Dendritic cell treated with granulocyte-macrophage colony-stimulating factor and Interleukin-4, amounts not matched to agents 40 ng/mL and 50 ng/mL, for 4 days (primary cell): ENCODE measurements at regions not wholly inside any gene's neighbourhood (a gene's known extent, or its start where the extent isn't known, plus 50 kb on each side); places are given as distances from the start of the nearest gene placed in this dataset.
"Not testable (repeated sequence)": the region's sequence is repeated elsewhere in the genome, so short reads cannot be mapped to it uniquely, and the experiment has no call there.

Experiments
- H3K27ac Mint-ChIP-seq: one replicate; pipeline ENCODE4 v1.8.0; 2022; ENCODE audit warnings: mild to moderate bottlenecking, mixed read lengths
- H3K27me3 Mint-ChIP-seq: one replicate; pipeline ENCODE4 v1.8.0; 2022; ENCODE audit warnings: mild to moderate bottlenecking, mixed read lengths
- H3K36me3 Mint-ChIP-seq: one replicate; pipeline ENCODE4 v1.8.0; 2022; ENCODE audit warnings: low read depth, mixed read lengths
- H3K4me1 Mint-ChIP-seq: one replicate; pipeline ENCODE4 v1.8.0; 2022; ENCODE audit warnings: low read depth, mixed read lengths
- H3K4me3 Mint-ChIP-seq: one replicate; pipeline ENCODE4 v1.8.0; 2022; ENCODE audit warnings: mild to moderate bottlenecking, moderate library complexity, mixed read lengths
- H3K9me3 Mint-ChIP-seq: one replicate; pipeline ENCODE4 v1.8.0; 2022; ENCODE audit warnings: mixed read lengths
- intact Hi-C: fragments of 100-400 bp; cut with micrococcal nuclease; formaldehyde crosslinking; loops from one replicate; pipeline ENCODE4 v1.15.0; 2022

GRCh38 chr2:21782866-21783265 is 659.1 kb downstream of the TDRD15 start:
- intact Hi-C loops = no loop called here
- H3K36me3 Mint-ChIP-seq = no peaks in the 10 kb centered on the region
- H3K27ac Mint-ChIP-seq = no peak overlapping the region
- H3K4me1 Mint-ChIP-seq = no peaks in the 10 kb centered on the region
- H3K9me3 Mint-ChIP-seq = no peaks in the 10 kb centered on the region
- H3K4me3 Mint-ChIP-seq = no peak overlapping the region
- H3K27me3 Mint-ChIP-seq = no peaks in the 10 kb centered on the region

- no peak overlapping the region for H3K4me3 Mint-ChIP-seq
- H3K4me1 Mint-ChIP-seq = no peaks in the 10 kb centered on the region
- no peaks in the 10 kb centered on the region for H3K27me3 Mint-ChIP-seq
- intact Hi-C loops = no loop called here
- no peak overlapping the region for H3K27ac Mint-ChIP-seq
- no peaks in the 10 kb centered on the region for H3K9me3 Mint-ChIP-seq
- no peaks in the 10 kb centered on the region for H3K36me3 Mint-ChIP-seq
Measured at GRCh38 chr2:21787941-21788340, 664.2 kb downstream of the TDRD15 start.

- H3K36me3 Mint-ChIP-seq, H3K9me3 Mint-ChIP-seq, H3K4me1 Mint-ChIP-seq, H3K27ac Mint-ChIP-seq, H3K4me3 Mint-ChIP-seq, H3K27me3 Mint-ChIP-seq, intact Hi-C loops: not testable (repeated sequence)
Measured at GRCh38 chr2:21790311-21790710, 666.5 kb downstream of the TDRD15 start.

GRCh38 chr2:21792571-21792970 is 668.8 kb downstream of the TDRD15 start:
- no peak overlapping the region for H3K4me3 Mint-ChIP-seq
- H3K27ac Mint-ChIP-seq = no peak overlapping the region
- H3K36me3 Mint-ChIP-seq = no peaks in the 10 kb centered on the region
- intact Hi-C loops = no loop called here
- H3K9me3 Mint-ChIP-seq = no peaks in the 10 kb centered on the region
- no peaks in the 10 kb centered on the region for H3K27me3 Mint-ChIP-seq
- no peaks in the 10 kb centered on the region for H3K4me1 Mint-ChIP-seq

GRCh38 chr2:21793461-21793860 is 669.7 kb downstream of the TDRD15 start:
- H3K27me3 Mint-ChIP-seq = no peaks in the 10 kb centered on the region
- intact Hi-C loops = no loop called here
- H3K9me3 Mint-ChIP-seq = no peaks in the 10 kb centered on the region
- H3K27ac Mint-ChIP-seq = no peak overlapping the region
- H3K4me3 Mint-ChIP-seq = no peak overlapping the region
- H3K4me1 Mint-ChIP-seq = no peaks in the 10 kb centered on the region
- no peaks in the 10 kb centered on the region for H3K36me3 Mint-ChIP-seq

- H3K4me3 Mint-ChIP-seq = no peak overlapping the region
- H3K9me3 Mint-ChIP-seq = no peaks in the 10 kb centered on the region
- no peak overlapping the region for H3K27ac Mint-ChIP-seq
- H3K27me3 Mint-ChIP-seq = no peaks in the 10 kb centered on the region
- H3K4me1 Mint-ChIP-seq = no peaks in the 10 kb centered on the region
- intact Hi-C loops = no loop called here
- H3K36me3 Mint-ChIP-seq = no peaks in the 10 kb centered on the region
Measured at GRCh38 chr2:21794611-21795010, 670.8 kb downstream of the TDRD15 start.

GRCh38 chr2:21800356-21800755 is 676.6 kb downstream of the TDRD15 start:
- Mint-ChIP-seq H3K9me3 (no peaks in the 10 kb centered on the region), H3K4me3 (no peak overlapping the region), H3K27ac (no peak overlapping the region), H3K27me3 (no peaks in the 10 kb centered on the region), H3K36me3 (no peaks in the 10 kb centered on the region), H3K4me1 (no peaks in the 10 kb centered on the region)
- intact Hi-C loops = no loop called here

GRCh38 chr2:21803550-21803949 is 679.8 kb downstream of the TDRD15 start:
- H3K27ac Mint-ChIP-seq = no peak overlapping the region

GRCh38 chr2:21804151-21804550 is 680.4 kb downstream of the TDRD15 start:
- no peaks in the 10 kb centered on the region for H3K4me1 Mint-ChIP-seq
- H3K36me3 Mint-ChIP-seq = no peaks in the 10 kb centered on the region
- intact Hi-C loops = no loop called here
- no peaks in the 10 kb centered on the region for H3K9me3 Mint-ChIP-seq
- no peak overlapping the region for H3K27ac Mint-ChIP-seq
- no peaks in the 10 kb centered on the region for H3K27me3 Mint-ChIP-seq
- H3K4me3 Mint-ChIP-seq = no peak overlapping the region

More at GRCh38 chr2:21803550-21803949, 679.8 kb downstream of the TDRD15 start:
- H3K9me3 Mint-ChIP-seq = no peaks in the 10 kb centered on the region
- intact Hi-C loops = no loop called here
- no peaks in the 10 kb centered on the region for H3K4me1 Mint-ChIP-seq
- H3K4me3 Mint-ChIP-seq = no peak overlapping the region
- H3K36me3 Mint-ChIP-seq = no peaks in the 10 kb centered on the region
- no peaks in the 10 kb centered on the region for H3K27me3 Mint-ChIP-seq

- H3K4me3 Mint-ChIP-seq = no peak overlapping the region
- no peak overlapping the region for H3K27ac Mint-ChIP-seq
- H3K9me3 Mint-ChIP-seq = no peaks in the 10 kb centered on the region
- intact Hi-C loops = no loop called here
- H3K27me3 Mint-ChIP-seq = no peaks in the 10 kb centered on the region
- no peaks in the 10 kb centered on the region for H3K4me1 Mint-ChIP-seq
- H3K36me3 Mint-ChIP-seq = no peaks in the 10 kb centered on the region
Measured at GRCh38 chr2:21811541-21811940, 687.8 kb downstream of the TDRD15 start.

- H3K4me3 Mint-ChIP-seq = no peak overlapping the region
- no peaks in the 10 kb centered on the region for H3K9me3 Mint-ChIP-seq
Measured at GRCh38 chr2:21812766-21813165, 689.0 kb downstream of the TDRD15 start.

GRCh38 chr2:21814588-21815149 is 690.9 kb downstream of the TDRD15 start:
- intact Hi-C loops = no loop called here
- Mint-ChIP-seq H3K4me1 (no peaks in the 10 kb centered on the region), H3K4me3 (no peak overlapping the region), H3K27me3 (no peaks in the 10 kb centered on the region), H3K36me3 (no peaks in the 10 kb centered on the region), H3K9me3 (peaks cover 9% of the 10 kb centered on the region), H3K27ac (no peak overlapping the region)

More at GRCh38 chr2:21812766-21813165, 689.0 kb downstream of the TDRD15 start:
- intact Hi-C loops = no loop called here
- Mint-ChIP-seq H3K4me1 (no peaks in the 10 kb centered on the region), H3K36me3 (no peaks in the 10 kb centered on the region), H3K27ac (no peak overlapping the region), H3K27me3 (no peaks in the 10 kb centered on the region)

GRCh38 chr2:21818212-21818795 is 694.5 kb downstream of the TDRD15 start:
- intact Hi-C loops = no loop called here
- peaks cover 9% of the 10 kb centered on the region for H3K9me3 Mint-ChIP-seq
- no peaks in the 10 kb centered on the region for H3K4me1 Mint-ChIP-seq
- H3K4me3 Mint-ChIP-seq = no peak overlapping the region
- H3K27ac Mint-ChIP-seq = no peak overlapping the region
- H3K36me3 Mint-ChIP-seq = no peaks in the 10 kb centered on the region
- no peaks in the 10 kb centered on the region for H3K27me3 Mint-ChIP-seq

GRCh38 chr2:21819454-21819853 is 695.7 kb downstream of the TDRD15 start:
- peaks cover 13% of the 10 kb centered on the region for H3K9me3 Mint-ChIP-seq
- H3K4me1 Mint-ChIP-seq = no peaks in the 10 kb centered on the region
- no peak overlapping the region for H3K27ac Mint-ChIP-seq
- intact Hi-C loops = no loop called here
- H3K36me3 Mint-ChIP-seq = no peaks in the 10 kb centered on the region
- H3K4me3 Mint-ChIP-seq = no peak overlapping the region
- no peaks in the 10 kb centered on the region for H3K27me3 Mint-ChIP-seq

- Mint-ChIP-seq H3K27me3 (no peaks in the 10 kb centered on the region), H3K4me3 (no peak overlapping the region), H3K27ac (no peak overlapping the region), H3K4me1 (no peaks in the 10 kb centered on the region), H3K9me3 (peaks cover 18% of the 10 kb centered on the region), H3K36me3 (no peaks in the 10 kb centered on the region)
- intact Hi-C loops = no loop called here
Measured at GRCh38 chr2:21820271-21820670, 696.5 kb downstream of the TDRD15 start.
